Esophagus squamous epithelium (tissue), 5 donors: ENCODE measurements at regions not wholly inside any gene's neighbourhood (a gene's known extent, or its start where the extent isn't known, plus 50 kb on each side); places are given as distances from the start of the nearest gene placed in this dataset.
"Not testable (repeated sequence)": the region's sequence is repeated elsewhere in the genome, so short reads cannot be mapped to it uniquely, and the experiment has no call there.

Experiments
- DNase-seq: peaks from one replicate; lab custom pipeline; 2025; lab: John Stamatoyannopoulos, UW
- H3K27ac ChIP-seq, 4 donors: fragments of 200-600 bp; sonication (generic); one replicate each; pipeline ENCODE4 v1.5.1; 2016 to 2019; ENCODE audit warnings: mild to moderate bottlenecking in 1 of 4
- H3K27me3 ChIP-seq, 4 donors: fragments of 200-600 bp; sonication (generic); 1 replicate in 3 of 4; 2 replicates in 1 of 4; pipeline versions ENCODE4 v1.5.1 to v1.6.0; 2017 to 2021; ENCODE audit warnings: antibody characterized with exemption in 1 of 4
- H3K36me3 ChIP-seq, 3 donors: fragments of 200-600 bp; sonication (generic); one replicate each; pipeline ENCODE4 v1.5.1; 2016 to 2019
- H3K4me1 ChIP-seq, 3 donors: fragments of 200-600 bp; sonication (generic); one replicate each; pipeline ENCODE4 v1.5.1; 2017 to 2019
- H3K4me3 ChIP-seq, 4 donors: fragments of 200-600 bp; sonication (generic); 1 replicate in 3 of 4; 2 replicates in 1 of 4; pipeline ENCODE4 v1.5.1; 2016 to 2019; ENCODE audit warnings: mild to moderate bottlenecking in 2 of 4, moderate library complexity in 1 of 4
- H3K9me3 ChIP-seq, 3 donors: fragments of 200-600 bp; sonication (generic); one replicate each; pipeline ENCODE4 v1.5.1; 2016 to 2019
- CTCF ChIP-seq, 6 experiments: fragments of 450-650 bp in 4 of 6; fragments of 200-600 bp in 2 of 6; sonication (generic) in 2 of 6; IDR thresholded peaks; one replicate each; pipeline ENCODE4 v1.5.1; 2016 to 2019; ENCODE audit warnings: antibody characterized with exemption in 6 of 6, mild to moderate bottlenecking in 4 of 6, moderate library complexity in 4 of 6
- POLR2A ChIP-seq, 4 donors: fragments of 450-650 bp; IDR thresholded peaks; one replicate each; pipeline ENCODE4 v1.6.1; 2017; ENCODE audit warnings: antibody characterized with exemption in 4 of 4, mild to moderate bottlenecking in 4 of 4, moderate library complexity in 3 of 4
- WGBS, 2 donors: methylation state at CpG; one replicate each; pipeline ENCODE4 v1.1.5; 2018; 5-methylcytosine and 5-hydroxymethylcytosine counted together
- intact Hi-C: fragments of 100-400 bp; cut with DNase I; formaldehyde crosslinking; loops from one replicate; pipeline ENCODE4 v1.15.0; 2022
- donor health status: DM: yes; HTN: yes; CAD: no.

GRCh38 chr6:78666764-78667163 is 200.6 kb upstream of the IRAK1BP1 start:
- no peaks in the 10 kb centered on the region for H3K9me3 ChIP-seq
- no peak overlapping the region for H3K4me3 ChIP-seq
- no peak overlapping the region for H3K27ac ChIP-seq
- no peaks in the 10 kb centered on the region for H3K4me1 ChIP-seq
- 86 to 88% methylated on average over 1 of the region's 1 CpG for WGBS, 2 donors
- TF ChIP-seq POLR2A (IDR thresholded peaks at IDR 0.05), result no peak
- intact Hi-C loops, result no loop called here
- H3K27me3 ChIP-seq, result no peaks in the 10 kb centered on the region
- DNase-seq, result no peak
- no peaks in the 10 kb centered on the region for H3K36me3 ChIP-seq

- Histone ChIP-seq H3K4me1 (no peaks in the 10 kb centered on the region), H3K27me3 (no peaks in the 10 kb centered on the region), H3K9me3 (no peaks in the 10 kb centered on the region), H3K36me3 (no peaks in the 10 kb centered on the region), H3K27ac (no peak overlapping the region), H3K4me3 (no peak overlapping the region)
- intact Hi-C loops, result no loop called here
- TF ChIP-seq CTCF (IDR thresholded peaks at IDR 0.05) (no peak), POLR2A (IDR thresholded peaks at IDR 0.05) (no peak)
- no peak for DNase-seq
- WGBS, 2 donors, result 52 to 69% methylated on average over 2 of the region's 2 CpGs
Measured at GRCh38 chr6:78670156-78670555, 197.2 kb upstream of the IRAK1BP1 start.

- intact Hi-C loops, result no loop called here
- no peaks in the 10 kb centered on the region for H3K4me1 ChIP-seq
- WGBS, 2 donors, result 52 to 62% methylated on average over 2 of the region's 2 CpGs
- no peak for DNase-seq
- no peak overlapping the region for H3K27ac ChIP-seq
- no peak overlapping the region for H3K4me3 ChIP-seq
- H3K36me3 ChIP-seq, result no peaks in the 10 kb centered on the region
- no peaks in the 10 kb centered on the region for H3K27me3 ChIP-seq
- no peaks in the 10 kb centered on the region for H3K9me3 ChIP-seq
- TF ChIP-seq POLR2A (IDR thresholded peaks at IDR 0.05) (no peak), CTCF (IDR thresholded peaks at IDR 0.05) (no peak)
Measured at GRCh38 chr6:78670802-78671201, 196.5 kb upstream of the IRAK1BP1 start.

GRCh38 chr6:78676069-78677007 is 191.0 kb upstream of the IRAK1BP1 start:
- H3K27ac ChIP-seq, intact Hi-C loops, H3K9me3 ChIP-seq, H3K4me3 ChIP-seq, H3K27me3 ChIP-seq, DNase-seq, H3K36me3 ChIP-seq, H3K4me1 ChIP-seq: not testable (repeated sequence)
- 78 to 92% methylated on average over 2 to 6 of the region's 15 CpGs for WGBS, 2 donors

- no peak for TF ChIP-seq CTCF (IDR thresholded peaks at IDR 0.05)
Measured at GRCh38 chr6:78688668-78689067, 178.7 kb upstream of the IRAK1BP1 start.

GRCh38 chr6:78693835-78694234 is 173.5 kb upstream of the IRAK1BP1 start:
- H3K4me1 ChIP-seq, result no peaks in the 10 kb centered on the region
- TF ChIP-seq POLR2A (IDR thresholded peaks at IDR 0.05) (no peak), CTCF (IDR thresholded peaks at IDR 0.05) (no peak)
- intact Hi-C loops, result no loop called here
- 72 to 77% methylated on average over 2 of the region's 2 CpGs for WGBS, 2 donors
- H3K27me3 ChIP-seq, result no peaks in the 10 kb centered on the region
- H3K9me3 ChIP-seq, result no peaks in the 10 kb centered on the region
- no peaks in the 10 kb centered on the region for H3K36me3 ChIP-seq
- no peak overlapping the region for H3K27ac ChIP-seq
- DNase-seq, result no peak
- H3K4me3 ChIP-seq, result no peak overlapping the region

More at GRCh38 chr6:78688668-78689067, 178.7 kb upstream of the IRAK1BP1 start:
- Histone ChIP-seq H3K9me3 (no peaks in the 10 kb centered on the region), H3K36me3 (no peaks in the 10 kb centered on the region), H3K27me3 (no peaks in the 10 kb centered on the region), H3K27ac (no peak overlapping the region), H3K4me1 (no peaks in the 10 kb centered on the region), H3K4me3 (no peak overlapping the region)
- intact Hi-C loops, result no loop called here
- no peak for DNase-seq

GRCh38 chr6:78694628-78695027 is 172.7 kb upstream of the IRAK1BP1 start:
- H3K4me3 ChIP-seq, intact Hi-C loops, H3K9me3 ChIP-seq, DNase-seq, H3K27me3 ChIP-seq, H3K27ac ChIP-seq, H3K36me3 ChIP-seq, H3K4me1 ChIP-seq: not testable (repeated sequence)
- WGBS, 2 donors, result 65 to 75% methylated on average over 4 to 5 of the region's 10 CpGs
